Neural progenitor cell (in vitro differentiated cells): ENCODE measurements at regions not wholly inside any gene's neighbourhood (a gene's known extent, or its start where the extent isn't known, plus 50 kb on each side); places are given as distances from the start of the nearest gene placed in this dataset.

Experiments
- DNase-seq: peaks from one replicate; pipeline ENCODE4 v3.0.0-alpha.2; 2016; ENCODE audit warnings: low spot score
- H2AFZ ChIP-seq: fragments of 200-600 bp; sonication (generic); replicated peaks from 2 replicates; pipeline ENCODE4 v1.6.1; 2016; ENCODE audit warnings: antibody characterized with exemption
- H3F3A ChIP-seq: fragments of 200-600 bp; sonication (generic); 2 replicates; pipeline ENCODE4 v1.6.1; 2016; ENCODE audit warnings: antibody characterized with exemption, low read depth
- H3K27ac ChIP-seq: fragments of 200-600 bp; sonication (generic); 2 replicates; pipeline ENCODE4 v1.5.1; 2016; ENCODE audit warnings: mild to moderate bottlenecking
- H3K27me3 ChIP-seq: fragments of 200-600 bp; sonication (generic); 2 replicates; pipeline ENCODE4 v1.6.1; 2016; ENCODE audit warnings: mild to moderate bottlenecking, moderate library complexity
- H3K36me3 ChIP-seq: fragments of 200-600 bp; sonication (generic); 2 replicates; pipeline ENCODE4 v1.5.1; 2016
- H3K4me1 ChIP-seq: fragments of 200-600 bp; sonication (generic); 2 replicates; pipeline ENCODE4 v1.6.1; 2016; ENCODE audit warnings: mixed run types
- H3K4me2 ChIP-seq: fragments of 200-600 bp; sonication (generic); 2 replicates; pipeline ENCODE4 v1.6.1; 2016
- H3K4me3 ChIP-seq: fragments of 200-600 bp; sonication (generic); 2 replicates; pipeline ENCODE4 v1.5.1; 2016
- H3K79me2 ChIP-seq: fragments of 200-600 bp; sonication (generic); 2 replicates; pipeline ENCODE4 v1.6.1; 2016; ENCODE audit warnings: low read depth
- H3K9ac ChIP-seq: fragments of 200-600 bp; sonication (generic); 2 replicates; pipeline ENCODE4 v1.6.1; 2016
- H3K9me3 ChIP-seq: fragments of 200-600 bp; sonication (generic); 2 replicates; pipeline ENCODE4 v1.5.1; 2016; ENCODE audit warnings: low read depth
- H4K20me1 ChIP-seq: fragments of 200-600 bp; sonication (generic); 2 replicates; pipeline ENCODE4 v1.6.1; 2016; ENCODE audit warnings: low read depth
- H3K27ac Mint-ChIP-seq: 3 replicates; pipeline ENCODE4 v1.8.0; 2021; ENCODE audit warnings: mixed read lengths
- H3K27me3 Mint-ChIP-seq: 2 replicates; pipeline ENCODE4 v1.8.0; 2022; ENCODE audit warnings: low read depth, mild to moderate bottlenecking, inconsistent platforms, moderate library complexity, mixed read lengths; ENCODE audit not compliant: insufficient read depth
- H3K36me3 Mint-ChIP-seq: 3 replicates; pipeline ENCODE4 v1.8.0; 2021; ENCODE audit warnings: mixed read lengths
- H3K4me1 Mint-ChIP-seq: 3 replicates; pipeline ENCODE4 v1.8.0; 2021; ENCODE audit warnings: mixed read lengths
- H3K4me3 Mint-ChIP-seq: 3 replicates; pipeline ENCODE4 v1.8.0; 2021; ENCODE audit warnings: mild to moderate bottlenecking, moderate library complexity, mixed read lengths
- H3K9me3 Mint-ChIP-seq: 3 replicates; pipeline ENCODE4 v1.8.0; 2020; ENCODE audit warnings: mixed read lengths
- CTCF ChIP-seq: fragments of 200-600 bp; sonication (generic); IDR thresholded peaks from 2 replicates; pipeline ENCODE4 v1.5.1; 2017; ENCODE audit warnings: antibody characterized with exemption, mild to moderate bottlenecking
- EZH2 ChIP-seq: fragments of 200-600 bp; sonication (generic); IDR thresholded peaks from 2 replicates; pipeline ENCODE4 v1.6.1; 2017; ENCODE audit warnings: antibody characterized with exemption, mild to moderate bottlenecking, moderate library complexity
- EZH2phosphoT487 ChIP-seq: fragments of 200-600 bp; sonication (generic); IDR thresholded peaks from 2 replicates; pipeline ENCODE4 v1.6.1; 2017; ENCODE audit warnings: antibody characterized with exemption

GRCh38 chr2:147546109-147546508 is 298.7 kb upstream of the ACVR2A start:
- Histone ChIP-seq H3K4me2 (no peak overlapping the region), H3K27me3 (no peaks in the 10 kb centered on the region), H3F3A (no peaks in the 10 kb centered on the region), H3K27ac (no peak overlapping the region), H4K20me1 (no peaks in the 10 kb centered on the region), H3K9me3 (no peaks in the 10 kb centered on the region), H3K9ac (no peak overlapping the region), H3K4me3 (no peak overlapping the region), H3K79me2 (no peaks in the 10 kb centered on the region), H3K4me1 (no peaks in the 10 kb centered on the region), H2AFZ (no peak overlapping the region), H3K36me3 (no peaks in the 10 kb centered on the region)
- Mint-ChIP-seq H3K27ac (no peak overlapping the region), H3K36me3 (no peaks in the 10 kb centered on the region), H3K4me1 (no peaks in the 10 kb centered on the region), H3K27me3 (peaks cover 6% of the 10 kb centered on the region), H3K4me3 (no peak overlapping the region), H3K9me3 (peaks cover 13% of the 10 kb centered on the region)
- no peak for DNase-seq
- TF ChIP-seq EZH2phosphoT487 = no peak
- no peak for TF ChIP-seq CTCF
- no peak for TF ChIP-seq EZH2

- Histone ChIP-seq H3K9me3 (no peaks in the 10 kb centered on the region), H3K27me3 (no peaks in the 10 kb centered on the region)
- H3K36me3 Mint-ChIP-seq = no peaks in the 10 kb centered on the region
Observed at GRCh38 chr2:147543056-147543455, 301.8 kb upstream of the ACVR2A start.

GRCh38 chr2:147542351-147542750 is 302.5 kb upstream of the ACVR2A start:
- H3K9me3 Mint-ChIP-seq = peaks cover 6% of the 10 kb centered on the region
- Histone ChIP-seq H3K4me3 (no peak overlapping the region), H3K27ac (no peak overlapping the region), H3K4me1 (peaks cover 8% of the 10 kb centered on the region), H3K27me3 (no peaks in the 10 kb centered on the region), H3K9ac (no peak overlapping the region), H3K36me3 (no peaks in the 10 kb centered on the region), H3K9me3 (no peaks in the 10 kb centered on the region), H4K20me1 (no peaks in the 10 kb centered on the region), H3F3A (no peaks in the 10 kb centered on the region), H3K79me2 (no peaks in the 10 kb centered on the region), H2AFZ (no peak overlapping the region), H3K4me2 (no peak overlapping the region)
- H3K27ac Mint-ChIP-seq = no peak overlapping the region
- no peaks in the 10 kb centered on the region for H3K4me1 Mint-ChIP-seq
- no peak overlapping the region for H3K4me3 Mint-ChIP-seq
- TF ChIP-seq CTCF (no peak), EZH2 (no peak), EZH2phosphoT487 (no peak)
- H3K36me3 Mint-ChIP-seq = no peaks in the 10 kb centered on the region
- H3K27me3 Mint-ChIP-seq = no peaks in the 10 kb centered on the region
- no peak for DNase-seq

More at GRCh38 chr2:147543056-147543455, 301.8 kb upstream of the ACVR2A start:
- H3K4me2 ChIP-seq = no peak overlapping the region
- no peak overlapping the region for H3K27ac ChIP-seq
- Mint-ChIP-seq H3K4me3 (no peak overlapping the region), H3K27ac (no peak overlapping the region), H3K4me1 (no peaks in the 10 kb centered on the region), H3K9me3 (peaks cover 8% of the 10 kb centered on the region), H3K27me3 (peaks cover 3% of the 10 kb centered on the region)
- peaks cover 8% of the 10 kb centered on the region for H3K4me1 ChIP-seq
- H3F3A ChIP-seq = no peaks in the 10 kb centered on the region
- H3K36me3 ChIP-seq = no peaks in the 10 kb centered on the region
- H2AFZ ChIP-seq = no peak overlapping the region
- H3K79me2 ChIP-seq = no peaks in the 10 kb centered on the region
- no peak overlapping the region for H3K9ac ChIP-seq
- no peaks in the 10 kb centered on the region for H4K20me1 ChIP-seq
- H3K4me3 ChIP-seq = no peak overlapping the region
- no peak for DNase-seq
- TF ChIP-seq CTCF (no peak), EZH2 (no peak), EZH2phosphoT487 (no peak)

GRCh38 chr2:147541314-147541713 is 303.5 kb upstream of the ACVR2A start:
- Histone ChIP-seq H2AFZ (no peak overlapping the region), H3K27me3 (no peaks in the 10 kb centered on the region), H3K4me1 (peaks cover 8% of the 10 kb centered on the region), H3K4me2 (no peak overlapping the region), H3K36me3 (no peaks in the 10 kb centered on the region), H4K20me1 (no peaks in the 10 kb centered on the region), H3K9me3 (no peaks in the 10 kb centered on the region), H3F3A (no peaks in the 10 kb centered on the region), H3K79me2 (no peaks in the 10 kb centered on the region), H3K9ac (no peak overlapping the region), H3K27ac (no peak overlapping the region), H3K4me3 (no peak overlapping the region)
- H3K36me3 Mint-ChIP-seq = no peaks in the 10 kb centered on the region
- TF ChIP-seq EZH2 (no peak), EZH2phosphoT487 (no peak), CTCF (no peak)
- peaks cover 6% of the 10 kb centered on the region for H3K9me3 Mint-ChIP-seq
- H3K27ac Mint-ChIP-seq = no peak overlapping the region
- no peaks in the 10 kb centered on the region for H3K4me1 Mint-ChIP-seq
- no peak overlapping the region for H3K4me3 Mint-ChIP-seq
- no peak for DNase-seq
- H3K27me3 Mint-ChIP-seq = no peaks in the 10 kb centered on the region
